HG03469 (cell line): ENCODE measurements at regions not wholly inside any gene's neighbourhood (a gene's known extent, or its start where the extent isn't known, plus 50 kb on each side); places are given as distances from the start of the nearest gene placed in this dataset.
"Not testable (repeated sequence)": the region's sequence is repeated elsewhere in the genome, so short reads cannot be mapped to it uniquely, and the experiment has no call there.

Source experiments
- ATAC-seq: cut with Tn5 transposase; IDR thresholded peaks from one replicate; pipeline ENCODE4 v1.9.1; 2021; ENCODE audit warnings: mild to moderate bottlenecking, moderate library complexity, moderate number of reproducible peaks; ENCODE audit not compliant: unreplicated experiment

- ATAC-seq = peak; percentile 77
Measured at GRCh38 chr4:123624959-123625358, 228.4 kb downstream of the SPRY1 start.

- ATAC-seq = no peak
Measured at GRCh38 chr4:123628288-123628687, 231.7 kb downstream of the SPRY1 start.

- ATAC-seq = no peak
Measured at GRCh38 chr4:123631786-123632692, 235.4 kb downstream of the SPRY1 start.

GRCh38 chr4:123632693-123633030, 236.1 kb downstream of the SPRY1 start:
- ATAC-seq = no peak

- no peak for ATAC-seq
Measured at GRCh38 chr4:123638834-123639233, 242.2 kb downstream of the SPRY1 start.

GRCh38 chr4:123640271-123640670, 243.7 kb downstream of the SPRY1 start:
- no peak for ATAC-seq

GRCh38 chr4:123640824-123641223, 244.2 kb downstream of the SPRY1 start:
- no peak for ATAC-seq

- no peak for ATAC-seq
Measured at GRCh38 chr4:123643691-123644090, 247.1 kb downstream of the SPRY1 start.

GRCh38 chr4:123649250-123649644, 252.7 kb downstream of the SPRY1 start:
- peak; percentile 94 for ATAC-seq

- ATAC-seq = peak; percentile 19
Measured at GRCh38 chr4:123649645-123650391, 253.2 kb downstream of the SPRY1 start.

- no peak for ATAC-seq
Measured at GRCh38 chr4:123651066-123651465, 254.5 kb downstream of the SPRY1 start.

GRCh38 chr4:123651536-123652180, 255.1 kb downstream of the SPRY1 start:
- no peak for ATAC-seq

- ATAC-seq = no peak
Measured at GRCh38 chr4:123652476-123652875, 255.9 kb downstream of the SPRY1 start.

GRCh38 chr4:123653236-123653635, 256.6 kb downstream of the SPRY1 start:
- no peak for ATAC-seq

- not testable (repeated sequence) for ATAC-seq
Measured at GRCh38 chr4:123656746-123657294, 260.2 kb downstream of the SPRY1 start.

GRCh38 chr4:123657606-123658005, 261.0 kb downstream of the SPRY1 start:
- not testable (repeated sequence) for ATAC-seq

GRCh38 chr4:123659262-123659661, 262.7 kb downstream of the SPRY1 start:
- ATAC-seq = no peak

- ATAC-seq = no peak
Measured at GRCh38 chr4:123659730-123660129, 263.1 kb downstream of the SPRY1 start.

- ATAC-seq = no peak
Measured at GRCh38 chr4:123661080-123661737, 264.6 kb downstream of the SPRY1 start.

- ATAC-seq = no peak
Measured at GRCh38 chr4:123662827-123663226, 266.2 kb downstream of the SPRY1 start.

- no peak for ATAC-seq
Measured at GRCh38 chr4:123666486-123666885, 269.9 kb downstream of the SPRY1 start.
